DMS53 (cell line): ENCODE measurements at regions not wholly inside any gene's neighbourhood (a gene's known extent, or its start where the extent isn't known, plus 50 kb on each side); places are given as distances from the start of the nearest gene placed in this dataset.

Experiments used
- DNase-seq: peaks from one replicate; lab custom pipeline; 2025; lab: John Stamatoyannopoulos, UW

- no peak for DNase-seq
Measured at GRCh38 chr2:239512054-239512453, 111.2 kb upstream of the HDAC4 start.

GRCh38 chr2:239509373-239510143 lies 108.7 kb upstream of the HDAC4 start:
- no peak for DNase-seq

- no peak for DNase-seq
Measured at GRCh38 chr2:239508261-239508660, 107.4 kb upstream of the HDAC4 start.

DNA sequence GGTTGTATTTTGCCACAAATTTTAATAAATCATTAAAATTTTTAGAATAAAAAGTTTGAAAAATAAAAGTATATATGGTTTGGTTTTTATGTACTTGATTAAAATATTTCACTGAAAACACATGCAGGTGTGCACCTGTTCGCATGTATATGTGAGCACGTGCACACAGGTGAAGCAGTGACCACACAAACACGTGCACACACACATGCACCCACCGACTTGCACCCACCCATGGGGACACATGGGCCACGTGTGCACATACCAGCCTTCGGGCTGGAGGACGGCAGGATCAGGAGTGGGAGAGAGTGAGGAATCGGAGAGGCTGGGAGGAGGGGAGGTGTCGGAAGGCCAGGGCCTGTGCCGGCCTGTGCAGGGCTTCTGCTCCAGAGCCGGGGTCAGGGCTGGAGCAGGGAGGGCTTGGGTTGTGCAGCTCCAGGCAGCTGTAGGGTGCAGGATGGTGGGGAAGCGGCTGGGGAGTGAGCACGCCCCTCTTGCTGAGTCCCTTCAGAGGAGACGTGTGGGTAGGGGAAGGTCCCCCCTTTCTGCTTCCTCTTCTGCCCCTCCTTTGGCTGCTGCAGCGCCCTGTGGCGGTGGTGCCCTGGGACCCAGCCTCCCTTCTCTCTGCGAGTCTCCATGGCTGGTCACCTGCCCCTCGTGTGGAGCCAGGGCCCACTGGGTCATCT lies 106.9 kb upstream of the HDAC4 start:
- no peak for DNase-seq

- no peak for DNase-seq
Measured at GRCh38 chr2:239506961-239507360, 106.1 kb upstream of the HDAC4 start.

DNA sequence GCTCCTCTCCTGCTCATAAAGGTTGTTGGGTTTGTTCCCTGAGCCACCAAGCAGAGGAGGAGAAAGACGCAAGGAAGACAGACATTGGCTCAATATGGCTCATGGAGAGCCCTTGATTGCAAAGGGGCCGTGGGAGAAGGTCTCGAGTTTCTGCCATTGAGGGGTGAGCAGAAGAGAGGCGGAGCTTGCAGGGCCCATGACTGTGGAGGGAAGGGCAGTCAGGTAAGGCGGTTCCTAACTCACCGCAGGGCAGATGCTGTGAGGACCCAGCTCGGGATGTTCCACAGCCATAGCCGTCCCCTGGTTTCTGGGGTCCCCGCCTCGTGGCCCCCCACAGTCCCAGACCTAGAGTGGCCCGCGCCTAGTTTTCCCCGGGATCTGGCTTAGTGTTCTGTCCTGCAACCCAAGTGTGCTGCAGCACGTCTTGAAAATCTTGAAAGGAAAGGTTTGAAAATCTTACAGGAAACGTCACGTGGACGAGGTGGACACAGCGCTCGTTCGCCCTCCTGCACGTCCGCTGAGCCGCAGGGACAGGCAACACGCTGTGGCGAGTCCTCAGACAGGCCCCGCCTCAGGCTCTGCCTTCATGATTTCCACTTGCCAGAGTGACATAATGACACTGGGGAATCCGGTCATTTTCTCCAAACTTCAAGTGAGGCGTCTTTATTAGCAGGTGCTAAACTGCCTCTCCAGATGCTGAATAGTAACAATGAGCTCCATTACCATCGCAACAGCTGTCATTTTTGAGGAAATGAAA lies 105.5 kb upstream of the HDAC4 start:
- no peak for DNase-seq

GRCh38 chr2:239504643-239505235 lies 103.9 kb upstream of the HDAC4 start:
- DNase-seq, result no peak

DNA sequence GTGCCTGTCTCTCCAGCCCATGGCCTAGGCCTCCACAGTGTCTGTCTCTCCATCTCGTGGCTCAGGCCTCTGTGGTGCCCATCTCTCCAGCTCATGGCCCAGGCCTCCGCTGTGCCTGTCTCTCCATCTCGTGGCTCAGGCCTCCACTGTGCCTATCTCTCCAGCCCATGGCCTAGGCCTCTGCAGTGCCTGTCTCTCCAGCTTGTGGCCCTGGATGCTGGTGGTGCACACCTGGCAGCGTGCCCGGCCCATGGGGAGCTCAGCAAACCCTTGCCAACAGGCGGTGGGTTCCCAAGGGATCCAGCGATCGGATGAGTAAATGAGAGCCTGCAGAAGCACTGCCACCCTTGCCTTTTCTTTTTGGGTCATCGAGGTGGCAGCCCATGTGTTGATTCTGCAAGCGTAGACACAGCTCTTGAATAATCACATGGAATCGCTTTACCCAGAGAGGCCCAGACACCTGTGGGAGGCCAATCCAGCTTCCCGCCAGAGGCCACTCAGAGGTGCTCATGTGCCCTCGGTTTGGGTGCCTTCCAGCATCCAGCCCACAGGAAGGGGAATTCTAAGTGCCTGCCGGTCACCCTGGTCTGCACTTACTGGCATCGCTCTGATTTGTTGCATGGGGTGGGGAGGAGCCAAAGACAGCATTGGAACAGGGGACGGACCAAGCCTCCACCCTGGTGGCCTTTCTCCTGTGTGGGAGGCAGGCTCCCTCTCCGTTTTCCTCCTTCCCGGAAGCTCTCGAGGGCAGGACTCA lies 101.8 kb upstream of the HDAC4 start:
- DNase-seq, result no peak

GRCh38 chr2:239500574-239501550 lies 100.0 kb upstream of the HDAC4 start:
- DNase-seq, result no peak

DNA sequence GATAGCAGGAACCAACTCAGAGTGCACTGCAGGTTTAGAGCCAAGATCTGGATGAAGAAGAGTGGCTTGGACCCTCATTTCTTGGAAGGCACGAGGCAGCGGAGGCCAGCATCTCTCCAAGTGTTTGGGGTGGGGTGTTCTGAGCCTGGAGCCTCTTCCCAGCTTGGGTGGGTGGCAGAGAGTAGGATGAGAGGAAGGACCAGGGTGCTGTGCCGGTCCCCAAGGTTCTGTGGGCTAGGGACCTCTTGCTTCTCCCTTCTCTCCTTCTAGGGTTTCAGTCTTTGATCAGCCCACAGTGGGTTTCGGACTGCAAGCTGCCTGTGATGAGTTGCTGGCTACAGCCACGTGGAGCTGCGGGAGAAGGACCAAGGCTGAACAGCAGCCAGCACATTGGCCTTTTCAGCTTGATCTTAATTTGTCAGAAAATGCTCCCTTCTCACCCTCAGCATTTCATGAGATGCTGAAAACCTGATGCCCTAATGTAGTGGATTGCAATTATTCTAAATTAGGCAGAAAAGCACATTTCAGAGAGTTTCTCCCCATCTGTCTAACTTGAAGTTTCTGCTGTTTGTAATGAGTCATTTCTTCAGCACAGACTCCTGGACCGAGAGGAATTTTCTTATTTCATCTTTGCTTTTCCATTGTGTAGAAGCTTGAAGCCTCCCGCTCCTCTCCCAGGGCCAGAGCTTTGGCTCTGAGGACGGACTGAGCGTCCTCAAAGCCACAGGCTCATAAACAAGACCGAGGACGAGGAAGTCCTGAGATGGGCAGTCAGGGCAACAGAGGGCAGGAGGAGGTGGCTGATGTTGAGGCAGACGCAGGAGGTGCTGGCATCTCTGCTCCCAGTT lies 99.1 kb upstream of the HDAC4 start:
- no peak for DNase-seq

DNA sequence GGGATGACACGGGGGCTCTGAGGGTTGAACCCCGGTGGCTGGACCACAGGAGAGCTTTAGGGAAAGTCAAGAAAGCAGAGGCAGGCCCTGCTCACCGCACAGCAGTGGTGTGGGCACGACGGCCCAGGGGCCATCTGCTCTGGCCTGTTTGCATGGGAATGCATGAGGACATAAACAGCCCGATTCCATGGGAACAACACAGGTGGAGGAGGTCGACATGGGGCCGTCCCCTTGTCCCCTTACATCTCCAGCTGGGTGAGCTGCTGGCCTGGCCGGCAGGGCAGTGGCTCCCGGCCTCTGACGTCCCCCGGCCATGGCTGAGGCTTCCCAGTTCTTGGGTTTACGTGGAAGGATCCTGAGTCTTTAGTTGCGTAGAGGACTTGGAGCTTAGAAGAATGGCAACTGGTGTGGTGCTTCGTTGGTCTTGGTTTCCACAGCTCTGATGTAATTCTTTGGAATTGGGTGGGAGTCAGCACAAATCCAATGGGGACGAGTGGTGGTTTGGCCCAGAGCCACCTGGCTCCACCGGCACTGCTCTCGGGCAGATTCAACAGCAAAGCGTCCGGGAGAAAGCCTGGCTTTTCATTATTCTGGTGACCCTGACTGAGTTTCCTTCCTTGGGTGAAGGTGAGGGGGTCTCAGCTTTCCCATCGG lies 98.3 kb upstream of the HDAC4 start:
- no peak for DNase-seq

DNA sequence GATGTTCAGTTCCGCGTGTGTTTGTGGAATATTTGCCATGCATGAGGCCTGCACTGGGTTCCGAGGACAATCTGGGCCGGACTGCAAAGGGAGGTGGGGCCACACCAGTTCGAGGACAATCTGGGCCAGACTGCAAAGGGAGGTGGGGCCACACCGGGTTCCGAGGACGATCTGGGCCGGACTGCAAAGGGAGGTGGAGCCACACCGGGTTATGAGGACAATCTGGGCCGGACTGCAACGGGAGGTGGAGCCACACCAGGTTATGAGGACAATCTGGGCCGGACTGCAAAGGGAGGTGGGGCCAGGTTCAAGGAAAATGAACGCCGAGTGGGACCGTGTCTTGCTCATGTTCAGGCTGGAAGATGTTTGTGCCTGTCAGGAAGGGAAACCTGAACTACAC lies 97.8 kb upstream of the HDAC4 start:
- no peak for DNase-seq

DNA sequence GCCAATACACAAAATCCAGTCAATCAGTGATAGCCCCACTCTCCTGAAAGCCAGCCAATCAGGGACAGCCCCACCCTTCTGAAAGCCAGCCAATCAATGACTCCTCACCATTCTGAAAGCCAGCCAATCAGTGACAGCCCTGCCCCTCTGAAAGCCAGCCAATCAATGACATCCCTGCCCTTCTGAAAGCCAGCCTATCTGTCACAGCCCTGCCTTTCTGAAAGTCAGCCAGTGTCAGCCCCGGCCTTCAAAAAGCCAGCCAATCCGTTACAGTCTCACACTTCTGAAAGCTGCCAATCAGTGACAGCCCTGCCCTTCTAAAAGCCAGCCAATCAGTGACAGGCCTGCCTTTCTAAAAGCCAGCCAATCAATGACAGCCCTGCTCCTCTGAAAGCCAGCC lies 95.9 kb upstream of the HDAC4 start:
- DNase-seq, result no peak

DNA sequence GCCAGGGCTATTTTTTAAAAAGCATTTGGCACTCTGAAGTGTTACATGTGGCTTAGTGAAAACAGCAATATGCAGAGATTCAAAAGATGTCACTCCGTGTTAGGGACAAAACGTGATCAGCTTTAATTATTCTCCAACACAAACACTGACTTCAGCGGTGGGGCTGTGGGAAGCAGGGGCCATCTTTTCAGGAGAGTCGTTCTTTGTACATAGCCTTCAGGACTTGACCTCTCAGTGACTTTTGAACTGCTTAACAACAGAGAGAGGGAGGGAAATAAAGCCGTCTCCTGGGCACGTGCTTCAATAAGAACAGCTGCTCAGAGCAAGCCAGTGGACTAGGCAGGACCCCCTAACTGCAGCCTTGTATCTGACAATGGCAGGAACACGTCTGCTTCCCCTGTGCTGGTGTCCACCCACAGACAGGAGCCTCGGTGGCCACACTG lies 95.0 kb upstream of the HDAC4 start:
- no peak for DNase-seq

- no peak for DNase-seq
Measured at GRCh38 chr2:239495175-239495574, 94.4 kb upstream of the HDAC4 start.

- DNase-seq, result no peak
Measured at GRCh38 chr2:239494578-239494977, 93.8 kb upstream of the HDAC4 start.

GRCh38 chr2:239489481-239489880 lies 88.7 kb upstream of the HDAC4 start:
- no peak for DNase-seq

GRCh38 chr2:239488125-239488524 lies 87.3 kb upstream of the HDAC4 start:
- DNase-seq, result no peak

GRCh38 chr2:239487272-239487671 lies 86.5 kb upstream of the HDAC4 start:
- no peak for DNase-seq
